GM12875 (cell line): ENCODE measurements at regions not wholly inside any gene's neighbourhood (a gene's known extent, or its start where the extent isn't known, plus 50 kb on each side); places are given as distances from the start of the nearest gene placed in this dataset.
"Not testable (repeated sequence)": the region's sequence is repeated elsewhere in the genome, so short reads cannot be mapped to it uniquely, and the experiment has no call there.

ENCODE experiments used
- H3K4me3 ChIP-seq: one replicate; pipeline ENCODE4 v1.5.1; 2011; ENCODE audit warnings: low read depth, low read length, control low read depth
- CTCF ChIP-seq: IDR thresholded peaks from 2 replicates; pipeline ENCODE4 v1.5.1; 2011; ENCODE audit warnings: low read depth, mild to moderate bottlenecking, control low read depth, inconsistent platforms, low read length, moderate library complexity, borderline replicate concordance; ENCODE audit not compliant: insufficient read depth

- no peak overlapping the region for H3K4me3 ChIP-seq
- TF ChIP-seq CTCF, result no peak
These were observed 158.4 kb downstream of the LNPK start for GRCh38 chr2:175843625-175844024.

DNA sequence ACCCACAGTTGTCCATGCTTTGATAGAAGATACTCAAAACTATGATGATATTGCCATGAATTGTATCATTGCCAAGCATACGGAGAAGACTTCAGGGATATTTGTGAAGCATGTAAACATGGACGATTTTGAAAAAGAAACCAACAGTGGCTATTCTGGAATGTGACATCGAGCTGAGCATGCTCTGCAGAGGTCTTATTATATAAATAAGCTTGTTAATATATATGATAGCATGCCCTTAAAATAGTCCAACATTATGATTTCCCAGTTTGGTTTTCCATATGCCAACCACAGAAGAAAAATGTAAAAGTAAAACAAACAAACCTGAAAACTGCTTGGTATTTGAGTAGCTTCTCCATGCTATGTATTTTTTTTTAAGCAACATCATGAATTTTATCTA lies 159.1 kb downstream of the LNPK start:
- no peak overlapping the region for H3K4me3 ChIP-seq
- TF ChIP-seq CTCF, result no peak

GRCh38 chr2:175840765-175841164 lies 161.3 kb downstream of the LNPK start:
- not testable (repeated sequence) for H3K4me3 ChIP-seq

GRCh38 chr2:175840256-175840655 lies 161.8 kb downstream of the LNPK start:
- no peak overlapping the region for H3K4me3 ChIP-seq
- TF ChIP-seq CTCF, result no peak

- no peak for TF ChIP-seq CTCF
- no peak overlapping the region for H3K4me3 ChIP-seq
These were observed 163.1 kb downstream of the LNPK start for GRCh38 chr2:175838979-175839378.

GRCh38 chr2:175837046-175837445 lies 165.0 kb downstream of the LNPK start:
- H3K4me3 ChIP-seq, result no peak overlapping the region
- TF ChIP-seq CTCF, result no peak

- no peak overlapping the region for H3K4me3 ChIP-seq
- no peak for TF ChIP-seq CTCF
These were observed 165.7 kb downstream of the LNPK start for GRCh38 chr2:175836361-175836760.

DNA sequence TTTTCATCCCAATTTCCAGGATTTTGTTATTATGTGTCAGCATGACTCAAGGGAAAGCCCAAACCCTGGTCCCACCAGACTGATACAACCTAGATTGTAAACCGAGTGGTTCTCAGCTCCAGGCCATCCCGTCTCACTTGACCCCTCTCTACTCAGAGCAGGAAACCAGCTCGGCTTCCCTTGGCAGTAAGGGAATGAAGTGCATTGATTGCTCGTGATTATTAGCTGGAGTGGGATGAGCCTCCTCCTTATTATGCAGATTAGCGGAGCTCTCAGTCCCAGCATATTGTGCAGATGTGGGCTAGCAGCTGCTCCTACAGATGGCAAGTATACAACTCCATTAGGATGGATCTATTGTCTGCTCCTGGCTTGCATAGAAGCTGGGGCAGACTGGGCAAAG lies 167.6 kb downstream of the LNPK start:
- no peak overlapping the region for H3K4me3 ChIP-seq
- TF ChIP-seq CTCF, result no peak
